Fibroblast of lung (primary cell): ENCODE measurements at regions not wholly inside any gene's neighbourhood (a gene's known extent, or its start where the extent isn't known, plus 50 kb on each side); places are given as distances from the start of the nearest gene placed in this dataset.

ENCODE experiments used
- CTCF ChIP-seq, 2 donors: IDR thresholded peaks in 1 of 2; conservative IDR thresholded peaks in 1 of 2; 1 replicate in 1 of 2; 2 replicates in 1 of 2; pipeline ENCODE4 v1.5.1; 2011 to 2012; ENCODE audit warnings: low read length in 2 of 2, control low read depth in 1 of 2, inconsistent platforms in 1 of 2, low read depth in 1 of 2, mild to moderate bottlenecking in 1 of 2
- EZH2 ChIP-seq: IDR thresholded peaks from 2 replicates; pipeline ENCODE4 v1.5.1; 2012; ENCODE audit warnings: low read length, control low read depth, mild to moderate bottlenecking; ENCODE audit errors: missing control alignments

GRCh38 chr18:10234281-10234680, 220.2 kb upstream of the APCDD1 start:
- no peak for TF ChIP-seq CTCF (conservative IDR thresholded peaks at IDR 0.05 in 1 of 2, IDR thresholded peaks at IDR 0.05 in 1 of 2; ENCODE audit: low read depth in 1 of 2, low read length in 2 of 2)
- TF ChIP-seq EZH2: no peak
